ENCODE measurements at regions not wholly inside any gene's neighbourhood (a gene's known extent, or its start where the extent isn't known, plus 50 kb on each side); places are given as distances from the start of the nearest gene placed in this dataset.

GRCh38 chr4:57789666-57790065, 679.5 kb upstream of the IGFBP7 start:
- TF ChIP-seq CTCF (IDR thresholded peaks at IDR 0.05; ENCODE audit: low read length) (no peak), EZH2 (IDR thresholded peaks at IDR 0.05; ENCODE audit: borderline replicate concordance, low read length) (no peak)

Measured in OCI-LY1 (cell line).